Hematopoietic multipotent progenitor cell treated with erythropoietin and hydrocortisone succinate and interleukin-3 and kit ligand, for 6 days (in vitro differentiated cells): ENCODE measurements at regions not wholly inside any gene's neighbourhood (a gene's known extent, or its start where the extent isn't known, plus 50 kb on each side); places are given as distances from the start of the nearest gene placed in this dataset.

Source experiments
- DNase-seq: peaks from one replicate; pipeline ENCODE4 v3.0.0-alpha.2; 2015

GRCh38 chr2:173747035-173747434 lies 218.1 kb downstream of the SP3 start:
- DNase-seq: no peak

- DNase-seq: peak; percentile 4
Observed at GRCh38 chr2:173749315-173749714, 215.9 kb downstream of the SP3 start.

- DNase-seq: no peak
Observed at GRCh38 chr2:173750353-173750801, 214.8 kb downstream of the SP3 start.

- no peak for DNase-seq
Observed at GRCh38 chr2:173750831-173751230, 214.3 kb downstream of the SP3 start.

GRCh38 chr2:173751245-173751975 lies 213.8 kb downstream of the SP3 start:
- DNase-seq: no peak

- DNase-seq: peak; percentile 23
Observed at GRCh38 chr2:173752152-173752551, 213.0 kb downstream of the SP3 start.

GRCh38 chr2:173753441-173753840 lies 211.7 kb downstream of the SP3 start:
- DNase-seq: no peak

GRCh38 chr2:173754165-173754564 lies 211.0 kb downstream of the SP3 start:
- DNase-seq: no peak

GRCh38 chr2:173754837-173755236 lies 210.3 kb downstream of the SP3 start:
- no peak for DNase-seq

GRCh38 chr2:173755798-173756197 lies 209.4 kb downstream of the SP3 start:
- no peak for DNase-seq

- no peak for DNase-seq
Observed at GRCh38 chr2:173759959-173760358, 205.2 kb downstream of the SP3 start.

- no peak for DNase-seq
Observed at GRCh38 chr2:173760553-173760952, 204.6 kb downstream of the SP3 start.

- no peak for DNase-seq
Observed at GRCh38 chr2:173761603-173762119, 203.5 kb downstream of the SP3 start.

GRCh38 chr2:173762221-173762620 lies 203.0 kb downstream of the SP3 start:
- DNase-seq: peak; percentile 55

GRCh38 chr2:173762864-173763263 lies 202.3 kb downstream of the SP3 start:
- DNase-seq: no peak

GRCh38 chr2:173763641-173764040 lies 201.5 kb downstream of the SP3 start:
- no peak for DNase-seq

GRCh38 chr2:173764094-173764493 lies 201.1 kb downstream of the SP3 start:
- no peak for DNase-seq

GRCh38 chr2:173766537-173767289 lies 198.5 kb downstream of the SP3 start:
- DNase-seq: peak; percentile 8

- DNase-seq: no peak
Observed at GRCh38 chr2:173770947-173771678, 194.1 kb downstream of the SP3 start.

- DNase-seq: no peak
Observed at GRCh38 chr2:173772205-173772604, 193.0 kb downstream of the SP3 start.

- DNase-seq: no peak
Observed at GRCh38 chr2:173773076-173773475, 192.1 kb downstream of the SP3 start.

- no peak for DNase-seq
Observed at GRCh38 chr2:173775440-173775839, 189.7 kb downstream of the SP3 start.

- no peak for DNase-seq
Observed at GRCh38 chr2:173782681-173783080, 182.5 kb downstream of the SP3 start.
